ENCODE measurements at regions not wholly inside any gene's neighbourhood (a gene's known extent, or its start where the extent isn't known, plus 50 kb on each side); places are given as distances from the start of the nearest gene placed in this dataset.

DNA sequence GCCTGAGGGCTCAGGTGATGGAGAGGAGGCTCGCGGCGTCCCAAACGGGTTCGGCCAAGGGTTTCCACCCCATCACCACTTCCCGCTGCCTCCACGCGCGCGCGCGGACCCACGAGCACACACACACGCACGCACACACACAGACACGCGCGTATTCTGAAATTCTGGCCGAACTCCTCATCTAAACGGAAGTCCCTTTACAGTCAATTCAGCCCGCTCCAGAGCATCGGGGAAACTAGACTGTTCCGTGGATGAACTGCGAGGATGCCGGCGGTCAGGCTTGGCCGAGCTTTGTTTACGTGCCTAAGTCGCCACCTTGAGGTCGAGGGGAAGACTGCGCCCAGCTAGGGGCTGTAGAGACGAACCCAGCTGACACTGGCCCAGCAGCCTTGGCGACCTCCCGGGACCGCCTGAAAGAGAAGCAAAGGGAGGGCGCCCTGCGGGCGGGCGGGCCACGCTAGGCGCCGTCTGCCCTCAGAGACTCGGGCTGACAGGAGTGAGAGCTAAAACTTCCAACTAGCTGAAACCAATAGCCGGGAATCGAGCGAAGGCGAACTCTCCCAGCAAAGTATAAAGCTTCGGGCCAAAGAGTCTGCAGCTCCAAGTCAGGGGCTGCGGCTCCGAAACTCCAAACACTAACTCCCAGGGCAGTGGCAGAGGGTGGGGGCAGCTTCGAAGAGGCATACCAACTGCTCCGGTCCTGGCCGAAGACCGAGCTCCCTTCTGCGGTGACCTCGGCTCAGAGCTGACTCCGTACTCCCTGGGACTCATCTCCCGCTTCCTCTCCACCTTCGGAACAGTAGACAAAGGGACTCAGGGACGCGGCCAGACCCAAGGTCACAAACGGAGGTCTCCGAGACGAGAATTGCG is 124.7 kb upstream of the C11orf58 start:
- Histone ChIP-seq H3K4me3 (ENCODE audit: low read depth, low read length) (peak overlapping the region; percentile 54), H3K27ac (ENCODE audit: extremely low read depth, low read depth, low read length) (peak overlapping the region; percentile 25; the same call in 1 of the 2 replicates), H3K9me3 (ENCODE audit: control insufficient read depth, insufficient read depth, low read depth, low read length) (no peaks in the 10 kb centered on the region), H3K36me3 (ENCODE audit: control insufficient read depth in 2 of 2, insufficient read depth in 1 of 2, low read length in 2 of 2) (no peaks in the 10 kb centered on the region), H3K4me1 (ENCODE audit: control insufficient read depth, insufficient read depth, low read length) (no peaks in the 10 kb centered on the region)
- POLR2A ChIA-PET, result interaction anchor here (0.6 to 1.6 kb wide), 3 partner anchors 9 to 464 kb away, joined by 3 to 5 read pairs (median 4); partner anchors contain the start of gene RPS13
- CTCF ChIA-PET, result interaction anchor here (0.6 to 2.4 kb wide), 44 partner anchors 9 to 1286 kb away, joined by 3 to 11 read pairs (median 3); no protein-coding TSS in a partner anchor
- TF ChIP-seq, protein P1, sequence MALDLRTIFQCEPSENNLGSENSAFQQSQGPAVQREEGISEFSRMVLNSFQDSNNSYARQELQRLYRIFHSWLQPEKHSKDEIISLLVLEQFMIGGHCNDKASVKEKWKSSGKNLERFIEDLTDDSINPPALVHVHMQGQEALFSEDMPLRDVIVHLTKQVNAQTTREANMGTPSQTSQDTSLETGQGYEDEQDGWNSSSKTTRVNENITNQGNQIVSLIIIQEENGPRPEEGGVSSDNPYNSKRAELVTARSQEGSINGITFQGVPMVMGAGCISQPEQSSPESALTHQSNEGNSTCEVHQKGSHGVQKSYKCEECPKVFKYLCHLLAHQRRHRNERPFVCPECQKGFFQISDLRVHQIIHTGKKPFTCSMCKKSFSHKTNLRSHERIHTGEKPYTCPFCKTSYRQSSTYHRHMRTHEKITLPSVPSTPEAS (tag by site-specific recombination; IDR thresholded peaks at IDR 0.05), result peak; percentile 57; the same call in 1 of the 2 replicates
- TF ChIP-seq, protein P2, sequence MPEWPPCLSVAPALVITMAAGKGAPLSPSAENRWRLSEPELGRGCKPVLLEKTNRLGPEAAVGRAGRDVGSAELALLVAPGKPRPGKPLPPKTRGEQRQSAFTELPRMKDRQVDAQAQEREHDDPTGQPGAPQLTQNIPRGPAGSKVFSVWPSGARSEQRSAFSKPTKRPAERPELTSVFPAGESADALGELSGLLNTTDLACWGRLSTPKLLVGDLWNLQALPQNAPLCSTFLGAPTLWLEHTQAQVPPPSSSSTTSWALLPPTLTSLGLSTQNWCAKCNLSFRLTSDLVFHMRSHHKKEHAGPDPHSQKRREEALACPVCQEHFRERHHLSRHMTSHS (tag by site-specific recombination; IDR thresholded peaks at IDR 0.05), result no peak
- TF ChIP-seq ZNF324 (tag by site-specific recombination; IDR thresholded peaks at IDR 0.05) (0 out of 2 replicates have a peak, but pooled peaks have one; percentile 22), MEIS1 (CRISPR knock-in tag; IDR thresholded peaks at IDR 0.05; ENCODE audit: borderline replicate concordance) (no peak), ZNF10 (tag by site-specific recombination; IDR thresholded peaks at IDR 0.05) (no peak), HOXA7 (CRISPR knock-in tag; IDR thresholded peaks at IDR 0.05; ENCODE audit: borderline replicate concordance) (no peak), ZNF24 (tag by site-specific recombination; IDR thresholded peaks at IDR 0.05) (no peak), SETDB1 (IDR thresholded peaks at IDR 0.05; ENCODE audit: insufficient read length, low read length) (no peak), TRIM28 (IDR thresholded peaks at IDR 0.05; ENCODE audit: borderline replicate concordance, low read length) (peak; percentile 62; the same call in 1 of the 2 replicates), ZNF555 (tag by site-specific recombination; conservative IDR thresholded peaks at IDR 0.05) (no peak), ZNF777 (tag by site-specific recombination; IDR thresholded peaks at IDR 0.05; ENCODE audit: borderline replicate concordance) (peak; percentile 25; the same call in 1 of the 2 replicates), ZNF529 (tag by site-specific recombination; IDR thresholded peaks at IDR 0.05; ENCODE audit: insufficient replicate concordance) (no peak), ZNF311 (tag by site-specific recombination; IDR thresholded peaks at IDR 0.05; ENCODE audit: borderline replicate concordance) (no peak), SP3 (tag by site-specific recombination; IDR thresholded peaks at IDR 0.05) (no peak), ZNF404 (tag by site-specific recombination; IDR thresholded peaks at IDR 0.05) (no peak), ZNF707 (tag by site-specific recombination; IDR thresholded peaks at IDR 0.05) (no peak), ZBTB8A (tag by site-specific recombination; IDR thresholded peaks at IDR 0.05) (peak; percentile 83), ZFP69B (tag by site-specific recombination; IDR thresholded peaks at IDR 0.05) (no peak), ZNF664 (tag by site-specific recombination; IDR thresholded peaks at IDR 0.05) (0 out of 2 replicates have a peak, but pooled peaks have one; percentile 9), ZNF473 (tag by site-specific recombination; IDR thresholded peaks at IDR 0.05) (no peak), ZNF514 (tag by site-specific recombination; IDR thresholded peaks at IDR 0.05) (no peak), GLI4 (tag by site-specific recombination; IDR thresholded peaks at IDR 0.05) (no peak)
- TF ChIP-seq, protein P3, sequence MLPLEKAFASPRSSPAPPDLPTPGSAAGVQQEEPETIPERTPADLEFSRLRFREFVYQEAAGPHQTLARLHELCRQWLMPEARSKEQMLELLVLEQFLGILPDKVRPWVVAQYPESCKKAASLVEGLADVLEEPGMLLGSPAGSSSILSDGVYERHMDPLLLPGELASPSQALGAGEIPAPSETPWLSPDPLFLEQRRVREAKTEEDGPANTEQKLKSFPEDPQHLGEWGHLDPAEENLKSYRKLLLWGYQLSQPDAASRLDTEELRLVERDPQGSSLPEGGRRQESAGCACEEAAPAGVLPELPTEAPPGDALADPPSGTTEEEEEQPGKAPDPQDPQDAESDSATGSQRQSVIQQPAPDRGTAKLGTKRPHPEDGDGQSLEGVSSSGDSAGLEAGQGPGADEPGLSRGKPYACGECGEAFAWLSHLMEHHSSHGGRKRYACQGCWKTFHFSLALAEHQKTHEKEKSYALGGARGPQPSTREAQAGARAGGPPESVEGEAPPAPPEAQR (tag by site-specific recombination; IDR thresholded peaks at IDR 0.05), result no peak
- TF ChIP-seq, protein P4, sequence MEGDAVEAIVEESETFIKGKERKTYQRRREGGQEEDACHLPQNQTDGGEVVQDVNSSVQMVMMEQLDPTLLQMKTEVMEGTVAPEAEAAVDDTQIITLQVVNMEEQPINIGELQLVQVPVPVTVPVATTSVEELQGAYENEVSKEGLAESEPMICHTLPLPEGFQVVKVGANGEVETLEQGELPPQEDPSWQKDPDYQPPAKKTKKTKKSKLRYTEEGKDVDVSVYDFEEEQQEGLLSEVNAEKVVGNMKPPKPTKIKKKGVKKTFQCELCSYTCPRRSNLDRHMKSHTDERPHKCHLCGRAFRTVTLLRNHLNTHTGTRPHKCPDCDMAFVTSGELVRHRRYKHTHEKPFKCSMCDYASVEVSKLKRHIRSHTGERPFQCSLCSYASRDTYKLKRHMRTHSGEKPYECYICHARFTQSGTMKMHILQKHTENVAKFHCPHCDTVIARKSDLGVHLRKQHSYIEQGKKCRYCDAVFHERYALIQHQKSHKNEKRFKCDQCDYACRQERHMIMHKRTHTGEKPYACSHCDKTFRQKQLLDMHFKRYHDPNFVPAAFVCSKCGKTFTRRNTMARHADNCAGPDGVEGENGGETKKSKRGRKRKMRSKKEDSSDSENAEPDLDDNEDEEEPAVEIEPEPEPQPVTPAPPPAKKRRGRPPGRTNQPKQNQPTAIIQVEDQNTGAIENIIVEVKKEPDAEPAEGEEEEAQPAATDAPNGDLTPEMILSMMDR (tag by site-specific recombination; IDR thresholded peaks at IDR 0.05), result peak; percentile 84
- TF ChIP-seq, protein P5, sequence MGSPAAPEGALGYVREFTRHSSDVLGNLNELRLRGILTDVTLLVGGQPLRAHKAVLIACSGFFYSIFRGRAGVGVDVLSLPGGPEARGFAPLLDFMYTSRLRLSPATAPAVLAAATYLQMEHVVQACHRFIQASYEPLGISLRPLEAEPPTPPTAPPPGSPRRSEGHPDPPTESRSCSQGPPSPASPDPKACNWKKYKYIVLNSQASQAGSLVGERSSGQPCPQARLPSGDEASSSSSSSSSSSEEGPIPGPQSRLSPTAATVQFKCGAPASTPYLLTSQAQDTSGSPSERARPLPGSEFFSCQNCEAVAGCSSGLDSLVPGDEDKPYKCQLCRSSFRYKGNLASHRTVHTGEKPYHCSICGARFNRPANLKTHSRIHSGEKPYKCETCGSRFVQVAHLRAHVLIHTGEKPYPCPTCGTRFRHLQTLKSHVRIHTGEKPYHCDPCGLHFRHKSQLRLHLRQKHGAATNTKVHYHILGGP (tag by site-specific recombination; IDR thresholded peaks at IDR 0.05), result no peak
- TF ChIP-seq, protein P6, sequence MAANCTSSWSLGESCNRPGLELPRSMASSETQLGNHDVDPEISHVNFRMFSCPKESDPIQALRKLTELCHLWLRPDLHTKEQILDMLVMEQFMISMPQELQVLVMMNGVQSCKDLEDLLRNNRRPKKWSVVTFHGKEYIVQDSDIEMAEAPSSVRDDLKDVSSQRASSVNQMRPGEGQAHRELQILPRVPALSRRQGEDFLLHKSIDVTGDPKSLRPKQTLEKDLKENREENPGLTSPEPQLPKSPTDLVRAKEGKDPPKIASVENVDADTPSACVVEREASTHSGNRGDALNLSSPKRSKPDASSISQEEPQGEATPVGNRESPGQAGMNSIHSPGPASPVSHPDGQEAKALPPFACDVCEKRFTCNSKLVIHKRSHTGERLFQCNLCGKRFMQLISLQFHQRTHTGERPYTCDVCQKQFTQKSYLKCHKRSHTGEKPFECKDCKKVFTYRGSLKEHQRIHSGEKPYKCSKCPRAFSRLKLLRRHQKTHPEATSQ (tag by site-specific recombination; IDR thresholded peaks at IDR 0.05), result no peak
